IPS-18c (cell line): ENCODE measurements at regions not wholly inside any gene's neighbourhood (a gene's known extent, or its start where the extent isn't known, plus 50 kb on each side); places are given as distances from the start of the nearest gene placed in this dataset.

Experiments used
- H3K4me3 ChIP-seq: 2 replicates; pipeline ENCODE4 v1.7.0; 2013; ENCODE audit warnings: low read depth, mild to moderate bottlenecking, low read length, moderate library complexity; ENCODE audit not compliant: insufficient read depth
- H3K9me3 ChIP-seq: one replicate; pipeline ENCODE4 v1.6.1; 2013; ENCODE audit warnings: mild to moderate bottlenecking, low read length, moderate library complexity; ENCODE audit not compliant: control insufficient read depth, insufficient read depth

DNA sequence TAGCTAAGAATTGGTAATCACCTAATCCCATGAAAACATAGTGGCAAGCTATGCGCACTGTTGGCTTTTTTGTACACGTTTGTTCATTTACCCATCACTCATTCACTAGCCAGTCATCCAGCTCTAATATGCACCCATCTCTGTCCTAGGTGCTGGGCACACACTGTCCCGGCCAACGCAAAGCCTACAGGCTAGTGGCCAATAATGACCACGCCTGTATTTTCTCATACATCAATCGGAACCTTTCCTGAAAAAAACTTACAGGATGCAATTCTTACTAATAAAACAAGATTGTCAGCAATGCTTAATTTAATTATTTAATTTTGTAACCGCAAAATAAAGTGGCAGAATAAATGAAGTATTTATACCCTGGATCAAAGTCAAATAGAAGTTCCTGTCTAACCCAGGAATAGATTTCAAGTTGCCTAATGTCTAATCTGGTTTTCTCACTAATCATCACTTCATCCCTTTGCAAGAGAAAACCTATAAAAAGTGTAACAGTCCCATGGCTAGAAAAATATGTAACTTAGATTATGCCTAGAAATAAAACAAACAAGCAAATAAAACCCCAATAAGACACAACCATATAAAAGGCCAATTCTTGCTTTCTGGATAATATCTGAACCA is 143.3 kb upstream of the BLID start:
- no peaks in the 10 kb centered on the region for H3K9me3 ChIP-seq
- no peak overlapping the region for H3K4me3 ChIP-seq

DNA sequence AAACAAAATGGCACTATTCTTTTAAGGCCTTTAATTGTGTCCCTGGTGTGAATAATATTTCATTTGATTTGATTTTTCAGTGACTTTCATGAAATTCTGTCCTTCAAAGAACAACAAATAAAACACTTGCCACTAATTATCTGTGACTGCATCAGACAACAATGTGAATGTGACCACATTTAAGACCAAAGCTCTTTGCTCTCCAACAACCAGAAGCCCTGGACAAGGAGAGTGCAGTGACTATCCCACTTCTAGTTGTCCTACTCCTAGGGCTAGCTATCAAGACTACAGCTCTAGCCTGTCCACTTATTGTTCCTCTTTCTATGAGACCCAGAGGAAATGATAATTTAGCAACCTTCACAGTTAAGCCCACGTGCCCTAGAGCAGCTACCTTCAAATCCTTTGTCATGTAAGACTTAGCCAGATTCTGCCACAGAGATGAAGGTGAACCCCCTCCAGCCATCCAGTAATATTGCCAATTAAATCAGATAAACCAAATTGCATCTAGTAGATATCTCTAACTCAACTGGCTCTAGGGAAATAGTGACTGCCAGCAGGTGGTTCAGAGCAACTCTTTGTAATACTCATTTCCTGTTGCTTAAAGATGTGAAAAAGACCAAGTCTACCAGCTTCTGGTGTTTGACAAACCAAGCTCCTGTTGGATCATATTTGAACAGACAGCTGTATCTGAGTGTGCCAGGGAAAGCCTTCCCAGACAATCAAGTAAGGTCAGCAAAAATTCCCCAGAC is 142.6 kb upstream of the BLID start:
- Histone ChIP-seq H3K9me3 (no peaks in the 10 kb centered on the region), H3K4me3 (no peak overlapping the region)

DNA sequence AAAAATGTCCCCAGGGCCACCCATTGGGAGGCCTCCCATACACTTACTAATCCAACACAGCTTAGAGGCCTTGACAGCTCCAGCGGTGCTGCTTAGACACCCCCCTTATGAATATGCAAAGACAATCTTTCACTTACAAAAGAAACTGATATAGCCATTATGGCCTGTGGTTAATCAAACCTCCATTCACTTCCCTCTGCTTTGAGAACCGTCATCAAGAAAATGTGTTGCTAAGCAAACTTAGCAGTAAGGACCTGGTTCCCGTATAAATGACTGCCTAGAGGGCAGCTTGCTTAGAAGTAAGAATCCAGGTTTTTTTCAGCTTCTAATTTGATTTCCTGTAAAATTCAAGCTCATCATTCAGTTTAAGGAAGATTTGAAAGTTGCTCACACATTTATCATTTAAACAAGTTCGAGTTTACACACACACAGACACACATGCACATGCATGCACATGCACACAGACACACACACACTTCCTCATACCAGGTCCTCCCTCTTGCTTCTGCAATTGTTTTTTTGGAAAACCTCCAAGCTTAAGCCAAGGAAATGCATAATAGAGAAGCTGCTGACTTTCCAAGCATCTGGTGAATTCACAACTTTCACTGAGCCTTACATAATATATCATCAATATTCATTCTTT is 137.7 kb upstream of the BLID start:
- Histone ChIP-seq H3K4me3 (no peak overlapping the region), H3K9me3 (no peaks in the 10 kb centered on the region)

DNA sequence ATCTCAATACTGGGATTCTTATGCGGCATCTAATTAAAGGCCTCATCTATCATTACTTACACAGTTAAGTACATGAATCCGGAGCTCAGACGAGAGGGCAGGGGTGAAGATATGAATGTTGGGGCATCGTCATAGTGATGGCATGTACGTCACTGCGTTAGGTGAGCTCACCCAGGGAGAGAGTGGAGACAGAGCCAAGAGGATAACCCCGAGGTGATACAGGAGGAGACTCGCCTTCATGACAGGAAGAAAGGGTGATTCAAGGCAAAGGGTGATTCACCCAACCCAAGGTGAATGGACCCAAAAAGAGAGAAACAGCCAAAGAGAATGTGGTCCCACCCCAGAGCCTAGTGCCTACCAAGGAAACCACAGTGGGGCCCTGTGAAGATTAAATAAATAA is 132.9 kb upstream of the BLID start:
- no peaks in the 10 kb centered on the region for H3K9me3 ChIP-seq
- no peak overlapping the region for H3K4me3 ChIP-seq

DNA sequence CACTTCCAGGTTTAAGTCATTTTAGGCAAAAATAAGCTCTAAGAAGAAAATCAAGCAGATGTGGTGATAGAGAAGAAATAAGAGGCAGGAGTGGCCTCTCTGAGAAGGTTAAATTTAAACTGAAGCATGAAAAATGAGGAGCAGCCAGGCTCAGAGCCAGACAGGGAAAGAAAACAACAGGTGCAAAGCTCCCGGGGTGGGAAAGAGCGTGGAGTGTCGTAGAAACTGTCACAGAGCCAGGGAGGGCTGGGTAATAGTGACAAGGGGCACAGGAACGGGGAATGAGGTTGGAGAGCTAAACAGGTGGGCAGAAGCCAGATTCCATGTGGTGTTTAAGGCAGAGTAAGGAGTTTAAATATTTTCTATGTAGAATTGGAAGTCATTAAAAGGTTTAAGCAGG is 132.1 kb upstream of the BLID start:
- Histone ChIP-seq H3K4me3 (no peak overlapping the region), H3K9me3 (no peaks in the 10 kb centered on the region)

DNA sequence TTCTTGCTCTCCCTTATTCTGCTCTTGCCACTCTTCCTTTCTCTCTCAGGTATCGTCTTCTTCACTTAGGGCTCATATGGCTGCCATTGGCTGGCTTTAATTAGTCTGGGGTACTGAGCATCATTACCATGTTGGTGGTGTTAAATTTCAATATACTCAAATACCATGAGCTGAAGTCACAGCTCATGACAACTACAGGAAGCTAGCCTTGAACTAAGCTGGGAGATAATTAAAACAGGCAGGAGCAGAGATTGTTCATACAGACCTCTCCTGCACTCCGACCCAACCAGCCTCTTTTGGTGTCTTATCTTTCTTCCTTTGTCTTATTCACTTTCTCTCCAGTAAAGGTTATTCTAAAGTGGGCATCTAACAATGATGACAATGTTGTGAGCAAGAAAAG is 130.9 kb upstream of the BLID start:
- Histone ChIP-seq H3K4me3 (no peak overlapping the region), H3K9me3 (no peaks in the 10 kb centered on the region)

DNA sequence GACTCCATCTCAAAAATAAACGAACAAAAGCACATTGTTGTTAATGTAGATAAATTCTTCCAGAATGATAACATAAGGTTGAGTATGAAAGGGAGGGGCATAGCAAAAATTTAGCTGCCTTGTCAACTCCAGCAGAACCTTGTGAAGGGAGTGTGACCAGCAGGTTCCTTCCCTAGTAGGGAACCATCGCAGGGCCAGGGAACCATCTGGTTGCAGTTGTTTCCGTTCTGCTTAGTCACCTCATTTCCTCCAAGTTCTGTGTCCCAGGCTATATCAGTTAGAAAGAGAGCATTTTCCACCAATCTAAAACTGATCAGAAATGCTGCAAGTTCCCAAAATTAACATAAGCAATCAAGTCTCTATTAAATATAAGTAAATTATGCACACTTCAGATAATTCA is 126.7 kb upstream of the BLID start:
- H3K4me3 ChIP-seq, result no peak overlapping the region
- no peaks in the 10 kb centered on the region for H3K9me3 ChIP-seq

DNA sequence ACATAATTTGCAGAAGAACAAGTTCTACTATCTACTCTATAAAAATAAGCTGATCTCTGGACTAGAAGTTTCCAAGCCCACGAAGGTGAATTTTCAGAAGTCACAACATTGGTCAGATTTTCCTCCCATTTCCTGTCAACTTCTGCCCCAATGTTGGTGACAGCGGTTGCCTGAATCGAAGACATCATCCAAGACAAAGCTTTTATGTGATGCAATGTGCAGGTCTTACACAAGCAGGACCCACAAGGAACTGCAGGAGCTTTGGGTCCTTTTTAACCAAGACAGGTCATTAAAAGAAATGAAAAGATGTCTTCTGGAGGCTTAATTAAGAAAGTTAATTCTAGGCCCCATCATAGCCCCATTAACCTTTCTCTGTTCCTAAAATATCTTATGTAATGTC is 125.6 kb upstream of the BLID start:
- Histone ChIP-seq H3K9me3 (no peaks in the 10 kb centered on the region), H3K4me3 (no peak overlapping the region)

DNA sequence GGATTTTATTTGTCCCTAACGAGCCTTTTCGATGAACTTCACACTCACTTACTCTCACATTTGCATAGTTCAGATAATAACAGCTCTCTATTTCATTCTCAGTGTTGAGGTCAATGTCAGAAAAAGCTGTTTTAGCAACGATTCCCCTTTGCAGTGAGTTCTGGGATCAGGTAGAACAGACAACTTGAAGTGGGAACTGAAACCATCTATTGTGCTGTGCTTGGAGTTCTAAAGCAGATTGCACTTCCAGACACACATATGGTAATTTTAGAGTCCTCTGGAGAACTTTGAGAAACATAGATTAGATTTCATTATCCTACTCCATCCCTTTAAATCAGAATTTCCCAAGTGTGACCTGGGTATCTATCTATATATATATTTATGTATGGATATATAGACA is 124.6 kb upstream of the BLID start:
- Histone ChIP-seq H3K9me3 (no peaks in the 10 kb centered on the region), H3K4me3 (no peak overlapping the region)

DNA sequence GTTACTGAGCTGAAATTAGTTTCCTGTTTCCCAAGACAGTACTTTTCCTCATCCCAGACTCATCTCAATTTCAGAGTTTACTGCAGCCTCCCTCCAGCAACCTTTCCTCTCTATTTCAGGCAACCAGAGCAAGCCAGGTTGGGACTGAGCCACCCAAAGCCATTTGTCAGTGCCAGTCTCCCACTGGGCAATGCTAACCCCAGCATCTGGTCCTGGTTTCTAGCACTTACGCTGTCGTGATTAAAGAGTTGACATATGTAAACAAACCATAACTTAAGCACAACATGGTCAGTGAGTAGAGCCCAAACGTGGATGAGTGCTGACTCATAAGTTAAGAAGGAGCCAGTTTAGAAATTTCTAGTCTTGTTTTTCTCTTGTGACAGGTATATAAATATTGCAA is 119.6 kb upstream of the BLID start:
- H3K9me3 ChIP-seq, result no peaks in the 10 kb centered on the region
- no peak overlapping the region for H3K4me3 ChIP-seq

DNA sequence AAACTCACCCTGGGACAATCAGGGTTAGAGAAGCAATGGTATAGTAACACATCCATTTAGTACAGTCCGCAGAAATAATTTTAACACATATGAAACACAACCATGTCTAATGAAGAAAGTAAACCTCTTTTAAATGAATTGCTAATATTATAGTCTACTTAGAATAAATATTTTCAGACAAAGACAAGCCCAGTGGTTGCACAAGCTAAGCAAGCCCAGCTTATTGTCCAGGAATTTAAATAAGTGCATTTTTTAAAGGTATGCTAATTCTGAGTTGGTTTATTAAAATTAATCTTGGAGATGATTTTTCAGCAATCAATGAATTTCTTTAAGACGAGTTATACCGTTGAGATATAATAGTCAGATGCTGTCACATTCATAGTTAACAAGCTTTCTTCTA is 118.8 kb upstream of the BLID start:
- Histone ChIP-seq H3K4me3 (no peak overlapping the region), H3K9me3 (no peaks in the 10 kb centered on the region)

DNA sequence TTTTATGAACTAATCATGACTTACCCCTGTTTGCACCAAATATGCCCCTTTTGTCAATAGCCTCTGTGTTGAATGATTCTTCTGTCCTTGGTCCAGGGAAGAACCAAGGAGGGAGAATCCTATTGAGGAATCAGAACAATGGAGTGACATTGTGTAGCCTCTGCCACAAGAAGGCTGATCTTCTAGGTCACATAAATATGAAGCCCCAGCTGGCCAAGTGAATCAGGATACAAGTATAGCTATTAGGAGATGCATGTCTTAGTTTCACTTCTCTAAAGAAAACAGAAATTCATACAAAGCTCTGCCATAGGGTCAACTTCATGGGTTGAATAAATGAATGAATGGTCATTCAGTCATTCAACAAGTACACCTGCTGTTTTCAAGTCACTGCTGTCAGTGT is 118.2 kb upstream of the BLID start:
- no peak overlapping the region for H3K4me3 ChIP-seq
- H3K9me3 ChIP-seq, result no peaks in the 10 kb centered on the region

DNA sequence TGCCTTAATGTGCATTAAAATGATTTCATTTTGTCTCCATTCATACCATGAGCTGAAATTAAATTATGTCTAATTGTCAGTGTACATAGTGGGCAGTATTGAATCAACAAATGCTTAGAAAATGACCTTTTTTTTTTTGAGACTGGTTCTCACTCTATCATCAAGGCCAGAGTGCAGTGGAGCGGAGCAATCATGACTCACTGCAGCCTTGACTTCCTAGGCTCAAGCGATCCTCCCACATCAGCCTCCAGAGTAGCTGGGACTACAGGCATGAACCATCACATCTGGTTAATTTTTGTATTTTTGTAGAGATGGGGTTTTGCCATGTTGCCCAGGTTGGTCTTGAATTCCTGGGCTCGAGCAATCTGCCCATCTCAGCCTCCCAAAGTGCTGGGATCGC is 117.0 kb upstream of the BLID start:
- Histone ChIP-seq H3K4me3 (no peak overlapping the region), H3K9me3 (no peaks in the 10 kb centered on the region)

DNA sequence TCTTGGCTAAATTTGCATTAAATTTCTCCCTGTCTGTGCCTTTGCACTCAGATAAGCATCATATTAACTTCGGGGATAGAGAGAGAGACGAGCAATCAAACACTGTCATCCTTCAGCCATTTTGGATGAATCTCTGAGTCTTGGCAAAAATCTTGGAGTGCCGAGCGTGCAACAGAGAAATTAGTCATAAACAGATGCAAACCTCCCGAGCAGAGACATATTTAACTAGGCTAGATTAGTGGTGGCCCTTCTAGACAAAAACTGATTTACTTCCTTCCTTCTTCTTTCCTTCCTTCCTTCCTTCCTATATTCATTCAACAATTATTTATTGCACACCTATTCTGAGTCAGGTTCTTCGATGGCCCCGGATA is 114.4 kb upstream of the BLID start:
- no peak overlapping the region for H3K4me3 ChIP-seq
- H3K9me3 ChIP-seq, result no peaks in the 10 kb centered on the region

DNA sequence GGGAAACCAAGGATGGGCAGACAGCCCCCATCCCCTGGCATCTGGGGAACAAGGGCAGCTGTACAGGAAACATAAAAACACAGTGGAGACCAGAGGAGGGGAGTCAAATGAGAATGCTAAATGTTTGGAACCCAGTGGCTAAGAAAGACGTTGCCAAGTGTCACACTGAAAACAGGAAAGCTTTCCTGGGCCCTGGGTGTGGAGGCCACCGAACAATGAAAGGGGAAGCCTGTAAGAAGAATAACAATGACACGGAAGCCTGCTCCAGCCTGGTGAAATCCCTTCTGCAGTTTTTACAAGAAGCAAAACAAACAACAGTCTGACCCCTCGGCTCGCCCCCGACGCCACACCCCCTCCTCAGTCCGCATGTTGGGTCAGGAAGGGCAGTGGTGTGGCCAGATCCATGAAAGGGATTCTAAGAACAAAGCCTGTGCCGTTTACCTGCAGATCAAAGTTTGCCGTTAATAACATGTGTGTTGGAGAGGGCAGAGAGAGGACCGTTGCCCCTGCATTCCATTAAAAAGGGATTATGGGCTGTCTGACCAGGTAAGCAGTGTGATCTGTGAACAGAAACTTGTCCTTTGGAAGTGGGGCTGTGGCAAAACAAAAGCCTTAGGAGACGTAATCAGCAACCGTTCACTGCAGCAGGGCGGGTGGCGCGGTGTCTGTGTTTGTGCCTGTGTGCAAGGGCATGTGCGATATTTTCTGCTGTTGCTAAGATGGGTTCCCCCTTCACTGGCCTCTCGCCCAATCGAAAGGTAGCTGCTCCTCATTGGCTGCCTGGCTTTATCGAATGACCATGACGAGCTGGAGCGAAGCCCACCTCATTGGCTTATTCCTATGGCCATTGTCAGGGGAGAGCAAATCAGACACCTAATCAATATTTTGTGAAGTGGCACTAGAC is 113.7 kb upstream of the BLID start:
- Histone ChIP-seq H3K4me3 (no peak overlapping the region), H3K9me3 (no peaks in the 10 kb centered on the region)

DNA sequence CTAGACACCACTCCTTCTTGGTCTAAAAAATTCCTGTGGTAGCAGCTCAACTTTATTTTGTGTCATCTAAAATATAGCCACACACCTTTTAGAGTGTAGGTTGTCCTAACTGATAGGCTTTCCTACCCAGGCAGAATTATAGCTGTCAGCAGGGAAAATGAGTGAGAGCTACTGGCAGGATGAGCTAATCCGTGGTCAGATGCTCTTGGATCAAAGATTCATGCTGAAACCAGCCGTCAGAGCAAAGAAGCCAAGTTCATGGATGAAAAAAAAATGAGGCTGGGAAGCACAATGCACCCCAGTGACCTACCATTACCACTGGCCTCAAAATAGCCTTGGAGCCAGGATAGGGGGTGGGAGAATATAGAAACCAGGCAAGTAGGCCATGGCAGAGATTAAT is 113.1 kb upstream of the BLID start:
- Histone ChIP-seq H3K9me3 (no peaks in the 10 kb centered on the region), H3K4me3 (no peak overlapping the region)

DNA sequence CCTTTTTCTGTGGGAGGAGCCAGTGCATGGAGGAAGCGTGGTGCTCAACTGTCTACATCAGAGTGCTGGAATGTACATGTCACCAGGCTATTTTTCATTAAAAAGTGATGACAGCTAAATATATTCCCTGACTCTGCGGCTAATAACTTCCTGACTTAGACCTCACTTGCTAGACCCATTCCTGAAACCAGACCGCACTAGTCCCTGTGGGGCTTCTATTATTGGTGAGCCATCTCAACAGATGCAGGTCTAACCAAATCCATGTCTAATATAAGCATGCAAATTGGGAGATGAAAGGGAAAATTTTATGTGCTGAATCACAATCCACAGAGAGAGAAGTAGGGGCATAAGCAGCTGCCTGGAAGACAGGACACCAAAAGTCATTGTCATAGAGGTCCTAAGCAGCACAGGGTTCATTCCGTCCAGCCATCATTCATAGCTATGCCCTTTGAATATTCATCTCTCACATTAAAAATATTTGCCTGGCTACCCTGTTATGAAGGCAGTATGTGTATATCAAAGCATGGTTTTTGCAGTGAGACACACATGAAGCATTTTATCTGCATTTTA is 110.9 kb upstream of the BLID start:
- H3K4me3 ChIP-seq, result no peak overlapping the region
- no peaks in the 10 kb centered on the region for H3K9me3 ChIP-seq
